K562 (cell line): ENCODE measurements at regions not wholly inside any gene's neighbourhood (a gene's known extent, or its start where the extent isn't known, plus 50 kb on each side); places are given as distances from the start of the nearest gene placed in this dataset.

Source experiments
- ATAC-seq: fragments of 200-7000 bp; cut with Tn5 transposase; 3 replicates; pipeline ENCODE4 v1.9.1; 2020; ENCODE audit warnings: moderate library complexity
- BruUV-seq: library from RNA; stranded (reverse); fragments of 400-500 nt; replicated peaks from 2 replicates; lab custom pipeline; 2021; lab: Mats Ljungman, UMichigan
- CTCF ChIA-PET: fragments of 300-600 bp; formaldehyde crosslinking; extraction: SDS; loops from one replicate; lab custom pipeline; 2021; ENCODE audit warnings: low intra/inter-chr PET ratio; lab: Yijun Ruan, JAX
- POLR2A ChIA-PET: fragments of 300-600, 350-650 bp; sonication (Branson Sonifier 250); formaldehyde crosslinking; extraction: SDS; loops from one replicate; lab custom pipeline; 2021; ENCODE audit warnings: antibody characterized with exemption, inconsistent platforms; lab: Yijun Ruan, JAX
- DNase-seq, 4 experiments: peaks; one replicate each; pipeline versions ENCODE4 v3.0.0 to v3.0.0-alpha.2; 2011 to 2018; ENCODE audit warnings: low spot score in 3 of 4, mixed read lengths in 3 of 4; ENCODE audit errors: extremely low read depth in 1 of 4
- FAIRE-seq: peaks from 2 replicates; lab custom pipeline; 2011; peaks lifted over from hg19 to GRCh38; lab: Jason Lieb, UNC
- H2AFZ ChIP-seq: 2 replicates; pipeline ENCODE4 v1.6.0; 2011; ENCODE audit warnings: low read depth, low read length, control low read depth, inconsistent platforms
- H3K27ac ChIP-seq: fragments of 200-600 bp; 3 replicates; pipeline ENCODE4 v1.8.0; 2011; ENCODE audit warnings: low read depth, mild to moderate bottlenecking, control low read depth, inconsistent platforms, low read length, moderate library complexity, mixed read lengths; ENCODE audit errors: extremely low read depth
- H3K27me3 ChIP-seq, 2 experiments: fragments of 300-600 bp in 1 of 2; 2 replicates in 1 of 2; 3 replicates in 1 of 2; pipeline versions ENCODE4 v1.6.0 to v1.8.0; 2011; ENCODE audit warnings: inconsistent platforms in 2 of 2, low read length in 2 of 2, mild to moderate bottlenecking in 1 of 2, mixed read lengths in 1 of 2, moderate library complexity in 1 of 2; ENCODE audit not compliant: control insufficient read depth in 2 of 2, insufficient read depth in 2 of 2
- H3K36me3 ChIP-seq: fragments of 300-600 bp; 3 replicates; pipeline ENCODE4 v1.8.0; 2011; ENCODE audit warnings: mild to moderate bottlenecking, low read length, inconsistent platforms; ENCODE audit not compliant: control insufficient read depth, insufficient read depth
- H3K4me1 ChIP-seq, 2 experiments: fragments of 200-600 bp in 1 of 2; replicated peaks in 1 of 2; 2 replicates in 1 of 2; 3 replicates in 1 of 2; pipeline versions ENCODE4 v1.5.1 to v1.8.0; 2011; ENCODE audit warnings: inconsistent platforms in 2 of 2, low read length in 2 of 2, mild to moderate bottlenecking in 1 of 2, mixed read lengths in 1 of 2, moderate library complexity in 1 of 2; ENCODE audit not compliant: control insufficient read depth in 2 of 2, insufficient read depth in 2 of 2
- H3K4me2 ChIP-seq: 2 replicates; pipeline ENCODE4 v1.6.1; 2011; ENCODE audit warnings: low read length, control low read depth, inconsistent platforms, mixed read lengths; ENCODE audit not compliant: insufficient read depth
- H3K4me3 ChIP-seq: fragments of 200-600 bp; sonication (generic), shearing (Covaris generic); 2 replicates; pipeline ENCODE4 v1.5.1; 2016; ENCODE audit warnings: control low read depth, inconsistent platforms
- H3K79me2 ChIP-seq: fragments of 200-600 bp; 3 replicates; pipeline ENCODE4 v1.8.0; 2011; ENCODE audit warnings: low read length, inconsistent platforms; ENCODE audit not compliant: control insufficient read depth, insufficient read depth
- H3K9ac ChIP-seq, 2 experiments: 2 replicates each; pipeline versions ENCODE4 v1.6.0 to v1.6.1; 2011; ENCODE audit warnings: low read depth in 2 of 2, low read length in 2 of 2, control low read depth in 1 of 2, inconsistent platforms in 1 of 2, mild to moderate bottlenecking in 1 of 2, mixed read lengths in 1 of 2; ENCODE audit not compliant: insufficient read depth in 1 of 2
- H3K9me1 ChIP-seq: one replicate; pipeline ENCODE4 v1.6.0; 2011; ENCODE audit warnings: inconsistent platforms, mild to moderate bottlenecking, low read length, moderate library complexity; ENCODE audit not compliant: control insufficient read depth, insufficient read depth
- H3K9me3 ChIP-seq: replicated peaks from 2 replicates; pipeline ENCODE4 v1.5.1; 2011; ENCODE audit warnings: low read depth, low read length, inconsistent platforms; ENCODE audit not compliant: control insufficient read depth, insufficient read depth
- H4K20me1 ChIP-seq: replicated peaks from 2 replicates; pipeline ENCODE4 v1.6.1; 2011; ENCODE audit warnings: low read length, inconsistent platforms, mixed read lengths; ENCODE audit not compliant: control insufficient read depth, insufficient read depth
- CC2D1A ChIP-seq: fragments of 450-650 bp; IDR thresholded peaks from 2 replicates; pipeline ENCODE4 v1.6.1; 2017; ENCODE audit warnings: mild to moderate bottlenecking
- EWSR1 ChIP-seq: fragments of 450-650 bp; IDR thresholded peaks from 2 replicates; pipeline ENCODE4 v1.6.1; 2018; ENCODE audit warnings: borderline replicate concordance, mild to moderate bottlenecking, low read depth, moderate library complexity; ENCODE audit not compliant: partially characterized antibody
- ZNF121 ChIP-seq: sonication (generic); formaldehyde crosslinking; conservative IDR thresholded peaks from 2 replicates; pipeline ENCODE4 v1.8.0; 2022; ENCODE audit warnings: missing genetic modification reagents
- WGBS: fragments of 100-300 bp; shearing (Covaris generic); methylation state at CpG from one replicate; pipeline ENCODE4 v1.1.6; 2016; ENCODE audit warnings: low coverage, mixed read lengths; ENCODE audit not compliant: insufficient coverage; ENCODE audit errors: missing lambda C conversion rate; 5-methylcytosine and 5-hydroxymethylcytosine counted together
- in situ Hi-C: fragments of 300-500 bp; cut with MboI; formaldehyde crosslinking; loops from 4 replicates; pipeline ENCODE4 v1.15.0; 2018; ENCODE audit warnings: inconsistent platforms, mixed read lengths
- intact Hi-C: fragments of 100-400 bp; cut with micrococcal nuclease; formaldehyde crosslinking; loops from 2 replicates; pipeline ENCODE4 v1.14.2; 2022
- TF ChIP-seq, protein P1 (sequence below): sonication (generic); formaldehyde crosslinking; IDR thresholded peaks from 2 replicates; pipeline ENCODE4 v1.8.1; 2022; ENCODE audit warnings: missing genetic modification reagents
- TF ChIP-seq, protein P2 (sequence below): sonication (generic); IDR thresholded peaks from 2 replicates; pipeline ENCODE4 v1.6.1; 2016
- TF ChIP-seq, protein P3 (sequence below), 3 experiments: fragments of 200-800 bp in 1 of 3; fragments of 250-450 bp in 1 of 3; fragments of 450-650 bp in 1 of 3; sonication (Bioruptor Pico) in 1 of 3; sonication (Bioruptor generic) in 1 of 3; formaldehyde crosslinking in 1 of 3; IDR thresholded peaks; 2 replicates each; pipeline versions ENCODE4 v1.6.1 to v1.8.0; 2016 to 2022; ENCODE audit warnings: mild to moderate bottlenecking in 2 of 3, missing genetic modification characterization in 2 of 3, missing compliant biosample characterization in 1 of 3, moderate library complexity in 1 of 3

DNA sequence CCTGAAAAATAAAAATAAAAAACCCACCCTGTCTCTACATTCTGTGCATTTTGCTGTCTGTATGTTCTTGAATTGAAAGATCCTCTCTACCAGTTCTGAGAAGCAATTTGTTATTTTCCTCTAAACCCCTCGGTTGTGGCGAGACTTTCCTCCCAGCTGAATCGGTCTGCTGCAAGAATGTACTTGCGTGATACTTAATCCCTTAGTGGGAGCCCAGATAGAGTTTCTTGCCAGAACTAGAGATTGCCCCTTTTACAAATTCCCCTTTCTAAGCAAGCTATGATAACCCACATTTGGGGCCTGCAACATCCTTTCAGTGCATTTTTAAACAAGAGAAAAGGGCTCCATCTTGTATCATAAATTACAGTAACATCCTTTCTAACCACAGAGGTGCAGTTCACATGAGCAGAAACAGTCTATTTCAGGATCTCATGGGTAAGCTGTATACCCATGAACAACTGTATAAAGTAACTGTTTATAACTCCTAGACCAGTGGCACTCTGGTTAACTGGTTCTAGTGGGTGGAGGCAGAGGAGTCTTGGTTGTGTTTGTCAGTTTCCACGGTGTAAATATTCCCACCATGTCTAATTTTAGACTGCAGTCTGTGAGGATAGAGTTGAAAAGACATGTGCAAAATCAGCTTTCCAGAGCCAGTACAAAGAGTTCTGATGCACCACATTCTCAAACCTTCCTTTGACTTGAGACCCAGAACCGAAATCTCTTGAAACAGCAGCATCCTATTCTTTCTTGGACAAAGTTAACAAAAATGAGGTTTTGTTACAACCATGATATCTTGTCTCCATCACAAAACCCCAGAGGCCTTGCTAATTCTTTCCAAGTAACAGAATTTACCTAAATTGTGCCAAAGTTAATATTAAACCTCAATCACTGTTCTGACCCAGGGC, 113.1 kb upstream of the ZNF217 start:
- TF ChIP-seq CC2D1A (no peak), ZNF121 (no peak), EWSR1 (peak; percentile 26)
- TF ChIP-seq, protein P1, sequence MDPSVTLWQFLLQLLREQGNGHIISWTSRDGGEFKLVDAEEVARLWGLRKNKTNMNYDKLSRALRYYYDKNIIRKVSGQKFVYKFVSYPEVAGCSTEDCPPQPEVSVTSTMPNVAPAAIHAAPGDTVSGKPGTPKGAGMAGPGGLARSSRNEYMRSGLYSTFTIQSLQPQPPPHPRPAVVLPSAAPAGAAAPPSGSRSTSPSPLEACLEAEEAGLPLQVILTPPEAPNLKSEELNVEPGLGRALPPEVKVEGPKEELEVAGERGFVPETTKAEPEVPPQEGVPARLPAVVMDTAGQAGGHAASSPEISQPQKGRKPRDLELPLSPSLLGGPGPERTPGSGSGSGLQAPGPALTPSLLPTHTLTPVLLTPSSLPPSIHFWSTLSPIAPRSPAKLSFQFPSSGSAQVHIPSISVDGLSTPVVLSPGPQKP = no peak
- TF ChIP-seq, protein P2, sequence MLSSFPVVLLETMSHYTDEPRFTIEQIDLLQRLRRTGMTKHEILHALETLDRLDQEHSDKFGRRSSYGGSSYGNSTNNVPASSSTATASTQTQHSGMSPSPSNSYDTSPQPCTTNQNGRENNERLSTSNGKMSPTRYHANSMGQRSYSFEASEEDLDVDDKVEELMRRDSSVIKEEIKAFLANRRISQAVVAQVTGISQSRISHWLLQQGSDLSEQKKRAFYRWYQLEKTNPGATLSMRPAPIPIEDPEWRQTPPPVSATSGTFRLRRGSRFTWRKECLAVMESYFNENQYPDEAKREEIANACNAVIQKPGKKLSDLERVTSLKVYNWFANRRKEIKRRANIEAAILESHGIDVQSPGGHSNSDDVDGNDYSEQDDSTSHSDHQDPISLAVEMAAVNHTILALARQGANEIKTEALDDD = 0 out of 2 replicates have a peak, but pooled peaks have one; percentile 29
- TF ChIP-seq, protein P3, sequence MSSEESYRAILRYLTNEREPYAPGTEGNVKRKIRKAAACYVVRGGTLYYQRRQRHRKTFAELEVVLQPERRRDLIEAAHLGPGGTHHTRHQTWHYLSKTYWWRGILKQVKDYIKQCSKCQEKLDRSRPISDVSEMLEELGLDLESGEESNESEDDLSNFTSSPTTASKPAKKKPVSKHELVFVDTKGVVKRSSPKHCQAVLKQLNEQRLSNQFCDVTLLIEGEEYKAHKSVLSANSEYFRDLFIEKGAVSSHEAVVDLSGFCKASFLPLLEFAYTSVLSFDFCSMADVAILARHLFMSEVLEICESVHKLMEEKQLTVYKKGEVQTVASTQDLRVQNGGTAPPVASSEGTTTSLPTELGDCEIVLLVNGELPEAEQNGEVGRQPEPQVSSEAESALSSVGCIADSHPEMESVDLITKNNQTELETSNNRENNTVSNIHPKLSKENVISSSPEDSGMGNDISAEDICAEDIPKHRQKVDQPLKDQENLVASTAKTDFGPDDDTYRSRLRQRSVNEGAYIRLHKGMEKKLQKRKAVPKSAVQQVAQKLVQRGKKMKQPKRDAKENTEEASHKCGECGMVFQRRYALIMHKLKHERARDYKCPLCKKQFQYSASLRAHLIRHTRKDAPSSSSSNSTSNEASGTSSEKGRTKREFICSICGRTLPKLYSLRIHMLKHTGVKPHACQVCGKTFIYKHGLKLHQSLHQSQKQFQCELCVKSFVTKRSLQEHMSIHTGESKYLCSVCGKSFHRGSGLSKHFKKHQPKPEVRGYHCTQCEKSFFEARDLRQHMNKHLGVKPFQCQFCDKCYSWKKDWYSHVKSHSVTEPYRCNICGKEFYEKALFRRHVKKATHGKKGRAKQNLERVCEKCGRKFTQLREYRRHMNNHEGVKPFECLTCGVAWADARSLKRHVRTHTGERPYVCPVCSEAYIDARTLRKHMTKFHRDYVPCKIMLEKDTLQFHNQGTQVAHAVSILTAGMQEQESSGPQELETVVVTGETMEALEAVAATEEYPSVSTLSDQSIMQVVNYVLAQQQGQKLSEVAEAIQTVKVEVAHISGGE (CRISPR knock-in tag; IDR thresholded peaks at IDR 0.05) = peak in 1 of 3 experiments; percentile 92; a peak in 2 of 6 replicates
- intact Hi-C loops (no loop called here), in situ Hi-C loops (no loop called here)
- H3K9me1 ChIP-seq = no peaks in the 10 kb centered on the region
- H3K9ac ChIP-seq = no peak overlapping the region; a peak in 1 of 4 replicates
- CTCF ChIA-PET = no interaction called here
- H3K4me2 ChIP-seq = no peak overlapping the region
- no TSS peak for BruUV-seq
- no peaks in the 10 kb centered on the region for H3K9me3 ChIP-seq
- H3K36me3 ChIP-seq = no peaks in the 10 kb centered on the region
- H3K4me3 ChIP-seq = no peak overlapping the region
- no peaks in the 10 kb centered on the region for H4K20me1 ChIP-seq
- H3K27ac ChIP-seq = no peak overlapping the region
- ATAC-seq (peak; percentile 36; the same call in 2 of the 3 replicates), FAIRE-seq (no peak), DNase-seq (no peak)
- peak overlapping the region; percentile 17 for H2AFZ ChIP-seq
- H3K4me1 ChIP-seq = peaks cover 3 to 11% of the 10 kb centered on the region in 2 experiments; a peak in 4 of 5 replicates
- 29% methylated on average over 6 of the region's 6 CpGs for WGBS
- POLR2A ChIA-PET = no interaction called here
- H3K27me3 ChIP-seq = no peaks in the 10 kb centered on the region
- no peaks in the 10 kb centered on the region for H3K79me2 ChIP-seq
